ENCODE measurements at regions not wholly inside any gene's neighbourhood (a gene's known extent, or its start where the extent isn't known, plus 50 kb on each side); places are given as distances from the start of the nearest gene placed in this dataset.

DNA sequence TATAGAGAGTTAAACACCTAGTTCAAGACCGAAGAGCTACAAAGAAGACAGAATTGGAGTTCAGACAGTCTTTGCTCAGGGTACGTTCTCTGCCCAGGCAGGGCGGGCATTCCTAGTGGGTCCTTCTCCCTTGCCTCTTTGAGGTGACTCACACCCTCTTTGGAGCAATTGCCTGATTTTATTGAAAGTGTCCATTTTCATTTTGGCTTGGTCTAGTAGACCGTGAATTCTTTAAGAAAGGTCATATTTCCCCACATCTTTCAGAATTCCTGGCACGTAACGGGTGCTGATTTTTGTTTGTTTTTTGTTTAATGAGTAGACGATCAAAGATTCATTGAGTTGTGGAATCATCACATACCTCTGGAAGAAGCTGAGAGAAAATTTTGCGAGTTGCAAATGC is 871.5 kb downstream of the RNF144A start:
- CTCF ChIA-PET: no interaction called here

DNA sequence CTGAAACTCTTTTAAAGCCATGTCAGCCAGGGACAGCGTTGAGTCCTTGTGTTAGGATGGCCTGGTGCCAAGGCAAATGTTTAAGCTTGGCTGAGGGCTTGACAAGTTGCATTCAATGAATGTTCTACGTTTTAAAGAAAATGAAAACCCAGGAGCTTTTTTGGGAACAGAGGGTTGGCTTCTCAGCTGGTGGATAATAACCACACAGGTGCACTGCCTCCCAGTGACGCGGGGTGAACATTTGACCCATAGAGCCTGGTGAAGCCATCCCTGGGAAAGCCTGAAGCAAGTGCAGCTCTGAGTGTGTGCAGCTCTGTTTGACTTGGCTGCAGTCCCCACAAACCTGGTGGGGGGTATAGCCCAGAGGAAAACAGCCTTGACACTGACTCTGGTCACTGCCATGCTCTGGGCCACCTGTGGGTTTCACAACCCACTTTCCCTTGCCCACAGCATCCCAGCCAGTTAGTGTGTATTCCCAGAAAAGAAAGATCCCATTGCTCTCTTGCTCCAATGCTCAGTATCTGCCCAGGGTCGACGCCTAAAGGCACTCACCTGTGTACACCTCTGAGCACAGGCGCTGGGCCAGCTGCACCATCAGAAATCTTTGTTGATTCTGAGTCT is 874.9 kb downstream of the RNF144A start:
- CTCF ChIA-PET: interaction anchor here (0.5 kb wide), 1 partner anchor 275 kb away, joined by 3 read pairs; no protein-coding TSS in a partner anchor
- no peak overlapping the region for H3K4me3 ChIP-seq (ENCODE audit: low read depth, low read length)
- POLR2A ChIA-PET: no interaction called here
- DNase-seq (ENCODE audit: low read depth, low spot score): no peak
- TF ChIP-seq CTCF (IDR thresholded peaks at IDR 0.05; ENCODE audit: insufficient read depth, low read length, missing control alignments): no peak

More for the DNA sequence above, 871.5 kb downstream of the RNF144A start:
- no peak overlapping the region for H3K4me3 ChIP-seq (ENCODE audit: low read depth, low read length)
- POLR2A ChIA-PET: interaction anchor here (1.3 kb wide), 1 partner anchor 893 kb away, joined by 4 read pairs; the partner anchor contains the start of gene ID2
- no peak for DNase-seq (ENCODE audit: low read depth, low spot score)
- TF ChIP-seq CTCF (IDR thresholded peaks at IDR 0.05; ENCODE audit: insufficient read depth, low read length, missing control alignments): no peak

DNA sequence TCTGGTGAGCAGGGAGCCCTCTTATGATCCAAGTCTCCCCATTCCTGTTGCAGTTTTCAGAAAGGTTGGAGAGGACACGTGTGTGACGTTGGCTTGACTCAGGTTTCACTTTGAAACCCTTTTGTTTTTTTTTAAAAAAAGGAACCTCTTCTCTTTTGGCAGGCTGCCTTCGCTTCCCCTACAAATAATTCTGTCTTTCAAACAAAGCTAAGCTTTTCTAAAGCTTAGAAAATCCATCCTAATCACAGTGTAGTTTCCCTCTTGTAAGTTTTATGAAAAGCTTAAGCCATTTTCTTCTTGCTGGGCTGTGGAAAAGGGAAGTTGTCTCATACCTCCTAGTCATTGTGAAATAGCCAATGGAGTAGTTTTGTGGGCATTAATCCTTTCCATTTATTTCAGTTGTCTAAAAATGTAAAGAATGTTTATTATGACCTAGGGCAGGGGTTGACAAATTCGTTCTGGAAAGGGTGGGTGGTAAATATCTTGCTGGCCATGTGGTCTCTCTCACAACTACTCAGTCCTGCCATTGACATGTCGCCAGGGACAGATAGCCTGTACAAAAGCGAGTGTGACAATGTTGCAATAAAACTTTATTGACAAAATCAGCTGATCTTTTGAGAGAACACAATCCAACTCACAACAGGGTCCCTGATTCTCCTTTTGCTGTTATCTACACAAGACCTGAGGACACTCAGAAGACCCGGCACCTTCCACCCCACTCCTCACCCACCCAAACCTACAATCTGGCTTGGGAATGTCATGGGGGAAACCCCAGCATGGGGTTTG is 878.8 kb downstream of the RNF144A start:
- ChIA-PET CTCF (interaction anchor here (0.8 kb wide), 1 partner anchor 369 kb away, joined by 3 read pairs; no protein-coding TSS in a partner anchor), POLR2A (no interaction called here)
- no peak for TF ChIP-seq CTCF (IDR thresholded peaks at IDR 0.05; ENCODE audit: insufficient read depth, low read length, missing control alignments)
- DNase-seq (ENCODE audit: low read depth, low spot score): no peak
- no peak overlapping the region for H3K4me3 ChIP-seq (ENCODE audit: low read depth, low read length)

GRCh38 chr2:7800031-7800430 is 881.8 kb upstream of the ID2 start:
- no peak overlapping the region for H3K4me3 ChIP-seq (ENCODE audit: low read depth, low read length)
- TF ChIP-seq CTCF (IDR thresholded peaks at IDR 0.05; ENCODE audit: insufficient read depth, low read length, missing control alignments): no peak
- DNase-seq (ENCODE audit: low read depth, low spot score): no peak
- CTCF ChIA-PET: no interaction called here
- POLR2A ChIA-PET: no interaction called here

DNA sequence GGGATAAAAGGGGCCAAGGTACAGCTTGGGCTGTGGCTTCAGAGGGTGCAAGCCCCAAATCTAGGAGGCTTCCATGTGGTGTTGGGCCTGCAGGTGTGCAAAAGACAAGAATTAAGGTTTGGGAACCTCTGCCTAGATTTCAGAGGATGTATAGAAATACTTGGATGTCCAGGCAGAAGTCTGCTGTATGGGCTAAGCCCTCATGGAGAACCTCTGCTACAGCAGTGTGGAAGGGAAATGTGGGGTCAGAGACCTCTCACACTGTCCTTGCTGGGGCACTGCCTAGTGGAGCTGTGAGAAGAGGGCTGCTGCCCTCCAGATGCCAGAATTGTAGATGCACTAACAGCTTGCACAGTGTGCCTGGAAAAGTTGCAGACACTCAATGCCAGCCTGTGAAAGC is 880.6 kb upstream of the ID2 start:
- POLR2A ChIA-PET: no interaction called here
- H3K4me3 ChIP-seq (ENCODE audit: low read depth, low read length): no peak overlapping the region
- no peak for DNase-seq (ENCODE audit: low read depth, low spot score)
- CTCF ChIA-PET: no interaction called here
- no peak for TF ChIP-seq CTCF (IDR thresholded peaks at IDR 0.05; ENCODE audit: insufficient read depth, low read length, missing control alignments)

GRCh38 chr2:7803515-7803914 is 878.3 kb upstream of the ID2 start:
- no peak overlapping the region for H3K4me3 ChIP-seq (ENCODE audit: low read depth, low read length)
- CTCF ChIA-PET: no interaction called here
- no peak for DNase-seq (ENCODE audit: low read depth, low spot score)
- no peak for TF ChIP-seq CTCF (IDR thresholded peaks at IDR 0.05; ENCODE audit: insufficient read depth, low read length, missing control alignments)
- POLR2A ChIA-PET: no interaction called here
